Right cardiac atrium (tissue), 5 donors: ENCODE measurements at regions not wholly inside any gene's neighbourhood (a gene's known extent, or its start where the extent isn't known, plus 50 kb on each side); places are given as distances from the start of the nearest gene placed in this dataset.
A peak's percentile ranks its signal among the peaks of the same experiment; 100 is the strongest.

Experiments used
- ATAC-seq, 2 donors: fragments of 200-7000 bp; cut with Tn5 transposase; one replicate each; pipeline versions ENCODE4 v1.8.0 to v1.9.1; 2020; ENCODE audit warnings: moderate library complexity in 2 of 2, mild to moderate bottlenecking in 1 of 2
- DNase-seq, 3 donors: peaks; one replicate each; pipeline ENCODE4 v3.0.0-alpha.2; 2020
- H3K27ac ChIP-seq: one replicate; pipeline ENCODE4 v1.5.1; 2013; ENCODE audit warnings: mild to moderate bottlenecking, low read length, control low read depth, moderate library complexity
- H3K27me3 ChIP-seq: one replicate; pipeline ENCODE4 v1.6.1; 2013; ENCODE audit not compliant: control insufficient read depth, insufficient read depth
- H3K4me1 ChIP-seq: one replicate; pipeline ENCODE4 v1.6.1; 2013; ENCODE audit warnings: low read length; ENCODE audit not compliant: control insufficient read depth, insufficient read depth
- H3K4me3 ChIP-seq: one replicate; pipeline ENCODE4 v1.5.1; 2013; ENCODE audit warnings: low read length, control low read depth
- H3K9me3 ChIP-seq: one replicate; pipeline ENCODE4 v1.6.1; 2013; ENCODE audit warnings: low read length; ENCODE audit not compliant: control insufficient read depth
- WGBS: extraction: QIAGEN DNeasy Blood & Tissue Kit; methylation state at CpG from one replicate; pipeline ENCODE4 v1.1.7; 2013; 5-methylcytosine and 5-hydroxymethylcytosine counted together
- intact Hi-C, 4 donors: fragments of 100-400 bp; cut with DNase I; formaldehyde crosslinking; loops; one replicate each; pipeline versions ENCODE4 v1.11.0 to v1.14.0; 2022 to 2023
- donor health status: healthy with polysubstance abuse.
- donor health status: DM: no; HTN: yes; CAD: no.
- donor health status: DM: no; HTN: no; CAD: no.
- donor health status: DM: no; HTN: yes; CAD: no; lungs with severe emphysema.
- donor health status: DM: yes; HTN: yes; CAD: no.

GRCh38 chr3:150140614-150141321 is 170.1 kb upstream of the PFN2 start:
- intact Hi-C loops, result no loop called here
- WGBS, result 95% methylated on average over 14 of the region's 14 CpGs
- no peak overlapping the region for H3K27ac ChIP-seq
- ATAC-seq, result no peak
- H3K4me1 ChIP-seq, result no peaks in the 10 kb centered on the region
- no peak overlapping the region for H3K4me3 ChIP-seq
- DNase-seq, result peak in 1 of 3 donors; percentile 22
- H3K27me3 ChIP-seq, result no peaks in the 10 kb centered on the region
- no peaks in the 10 kb centered on the region for H3K9me3 ChIP-seq

GRCh38 chr3:150138824-150139223 is 168.1 kb upstream of the PFN2 start:
- no peaks in the 10 kb centered on the region for H3K27me3 ChIP-seq
- 94% methylated on average over 3 of the region's 3 CpGs for WGBS
- intact Hi-C loops, result no loop called here

GRCh38 chr3:150136242-150136641 is 165.5 kb upstream of the PFN2 start:
- Histone ChIP-seq H3K4me1 (no peaks in the 10 kb centered on the region), H3K4me3 (no peak overlapping the region), H3K27ac (no peak overlapping the region), H3K27me3 (no peaks in the 10 kb centered on the region), H3K9me3 (no peaks in the 10 kb centered on the region)
- DNase-seq (no peak), ATAC-seq (no peak)
- intact Hi-C loops, result no loop called here

More at GRCh38 chr3:150138824-150139223, 168.1 kb upstream of the PFN2 start:
- DNase-seq (no peak), ATAC-seq (no peak)
- H3K27ac ChIP-seq, result no peak overlapping the region
- no peak overlapping the region for H3K4me3 ChIP-seq
- H3K4me1 ChIP-seq, result no peaks in the 10 kb centered on the region
- H3K9me3 ChIP-seq, result no peaks in the 10 kb centered on the region

- Histone ChIP-seq H3K9me3 (no peaks in the 10 kb centered on the region), H3K27me3 (no peaks in the 10 kb centered on the region), H3K4me1 (no peaks in the 10 kb centered on the region), H3K27ac (no peak overlapping the region), H3K4me3 (no peak overlapping the region)
- 78% methylated on average over 1 of the region's 1 CpG for WGBS
- DNase-seq, result no peak
- ATAC-seq, result no peak
- intact Hi-C loops, result no loop called here
Measured at GRCh38 chr3:150135287-150135721, 164.6 kb upstream of the PFN2 start.

GRCh38 chr3:150133293-150133692 is 162.6 kb upstream of the PFN2 start:
- no peak for DNase-seq
- ATAC-seq, result no peak
- Histone ChIP-seq H3K27me3 (no peaks in the 10 kb centered on the region), H3K9me3 (no peaks in the 10 kb centered on the region), H3K27ac (no peak overlapping the region), H3K4me3 (no peak overlapping the region), H3K4me1 (no peaks in the 10 kb centered on the region)
- 49% methylated on average over 2 of the region's 2 CpGs for WGBS
- intact Hi-C loops, result no loop called here

GRCh38 chr3:150132101-150132749 is 161.5 kb upstream of the PFN2 start:
- H3K27ac ChIP-seq, result no peak overlapping the region
- ATAC-seq, result no peak
- no peaks in the 10 kb centered on the region for H3K27me3 ChIP-seq
- H3K4me3 ChIP-seq, result no peak overlapping the region
- no peaks in the 10 kb centered on the region for H3K4me1 ChIP-seq
- DNase-seq, result no peak
- 72% methylated on average over 6 of the region's 6 CpGs for WGBS
- intact Hi-C loops, result no loop called here
- no peaks in the 10 kb centered on the region for H3K9me3 ChIP-seq

GRCh38 chr3:150131663-150132062 is 161.0 kb upstream of the PFN2 start:
- H3K4me1 ChIP-seq, result no peaks in the 10 kb centered on the region
- ATAC-seq (no peak), DNase-seq (no peak)
- intact Hi-C loops, result no loop called here
- H3K4me3 ChIP-seq, result no peak overlapping the region
- H3K27ac ChIP-seq, result no peak overlapping the region
- 84% methylated on average over 3 of the region's 3 CpGs for WGBS
- H3K9me3 ChIP-seq, result no peaks in the 10 kb centered on the region
- no peaks in the 10 kb centered on the region for H3K27me3 ChIP-seq

GRCh38 chr3:150130404-150131100 is 159.9 kb upstream of the PFN2 start:
- intact Hi-C loops, result no loop called here
- WGBS, result 72% methylated on average over 5 of the region's 5 CpGs
- Histone ChIP-seq H3K9me3 (no peaks in the 10 kb centered on the region), H3K4me1 (no peaks in the 10 kb centered on the region), H3K27ac (no peak overlapping the region), H3K27me3 (no peaks in the 10 kb centered on the region), H3K4me3 (no peak overlapping the region)
- no peak for DNase-seq
- no peak for ATAC-seq

GRCh38 chr3:150129166-150129565 is 158.5 kb upstream of the PFN2 start:
- no peak for ATAC-seq

GRCh38 chr3:150128126-150128525 is 157.4 kb upstream of the PFN2 start:
- DNase-seq (no peak), ATAC-seq (no peak)
- H3K27ac ChIP-seq, result no peak overlapping the region
- WGBS, result 54% methylated on average over 3 of the region's 3 CpGs
- H3K9me3 ChIP-seq, result no peaks in the 10 kb centered on the region
- H3K4me3 ChIP-seq, result no peak overlapping the region
- H3K27me3 ChIP-seq, result no peaks in the 10 kb centered on the region
- intact Hi-C loops, result no loop called here
- no peaks in the 10 kb centered on the region for H3K4me1 ChIP-seq

More at GRCh38 chr3:150129166-150129565, 158.5 kb upstream of the PFN2 start:
- WGBS, result 49% methylated on average over 4 of the region's 4 CpGs
- no peak for DNase-seq
- Histone ChIP-seq H3K9me3 (no peaks in the 10 kb centered on the region), H3K27ac (no peak overlapping the region), H3K27me3 (no peaks in the 10 kb centered on the region), H3K4me3 (no peak overlapping the region), H3K4me1 (no peaks in the 10 kb centered on the region)
- intact Hi-C loops, result no loop called here

GRCh38 chr3:150127011-150127490 is 156.4 kb upstream of the PFN2 start:
- intact Hi-C loops, result no loop called here
- no peaks in the 10 kb centered on the region for H3K27me3 ChIP-seq
- 80% methylated on average over 7 of the region's 7 CpGs for WGBS

More at GRCh38 chr3:150127011-150127490, 156.4 kb upstream of the PFN2 start:
- ATAC-seq (no peak), DNase-seq (no peak)
- Histone ChIP-seq H3K4me1 (no peaks in the 10 kb centered on the region), H3K27ac (no peak overlapping the region), H3K4me3 (no peak overlapping the region), H3K9me3 (peaks cover 2% of the 10 kb centered on the region)
